Stimulated activated CD8-positive, alpha-beta memory T cell treated with anti-CD3 and anti-CD28 coated beads, Interleukin-7, amount 100 ng/mL, for 48 hours (primary cell): ENCODE measurements at regions not wholly inside any gene's neighbourhood (a gene's known extent, or its start where the extent isn't known, plus 50 kb on each side); places are given as distances from the start of the nearest gene placed in this dataset.

ENCODE experiments used
- DNase-seq, 2 donors: peaks; one replicate each; pipeline ENCODE4 v3.0.0-alpha.2; 2020; ENCODE audit warnings: low read depth in 1 of 2; ENCODE audit errors: extremely low read depth in 1 of 2

DNA sequence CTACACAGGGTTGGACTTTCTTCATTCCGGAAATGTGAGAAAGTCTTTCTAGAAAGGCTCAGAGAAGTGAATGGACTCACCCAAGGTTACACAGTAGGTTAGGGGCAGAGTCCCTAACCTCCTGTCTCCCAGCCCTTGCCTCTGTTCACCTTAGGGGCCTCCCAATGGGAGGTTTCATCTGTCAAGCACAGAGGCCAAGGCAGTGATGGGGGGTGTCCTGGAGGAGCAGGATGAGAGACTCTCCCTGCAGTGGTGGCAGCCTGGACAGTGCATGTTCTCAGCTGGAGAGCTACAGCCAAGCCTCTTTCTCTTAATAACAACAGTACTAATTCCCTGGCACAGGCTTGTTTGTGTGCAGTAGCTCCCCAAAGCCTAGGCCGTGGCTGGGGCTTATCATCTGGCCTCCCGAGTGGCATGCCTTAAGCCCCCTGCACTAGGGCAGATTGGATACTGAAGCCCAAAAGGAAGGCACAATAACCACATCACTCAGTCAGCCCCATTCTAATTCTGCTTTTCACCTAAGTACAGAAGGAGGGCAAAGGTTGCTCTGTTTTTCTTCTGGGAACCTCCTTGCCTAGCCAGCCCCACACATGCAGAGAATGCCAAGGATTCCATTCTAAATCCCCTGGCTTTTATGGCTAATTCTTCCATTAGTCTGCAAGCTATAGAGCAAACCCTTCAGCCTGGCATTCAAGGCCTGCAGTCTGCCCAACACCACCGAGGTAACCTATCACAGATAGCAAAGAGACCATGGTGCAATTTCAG, 50.2 kb upstream of the XPA start:
- DNase-seq = no peak

DNA sequence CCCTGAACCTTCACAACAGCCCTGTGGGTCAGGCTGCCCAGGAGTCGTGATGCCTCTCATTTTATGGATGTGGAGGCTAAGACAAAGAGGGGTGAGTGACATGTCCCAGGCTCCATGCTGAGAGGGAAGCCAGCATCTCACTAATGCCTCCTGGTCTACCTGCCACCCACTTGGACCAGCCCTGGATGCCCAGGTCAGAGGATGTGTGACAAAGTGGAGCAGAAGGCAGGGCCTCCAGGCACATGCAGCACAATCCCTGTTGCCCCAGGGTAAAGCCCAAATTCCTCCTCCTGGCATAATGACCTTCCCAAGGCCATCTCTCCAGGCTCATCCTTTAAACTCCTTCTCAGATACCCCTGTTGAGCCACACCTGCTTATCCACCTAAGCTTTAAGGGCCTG, 51.4 kb upstream of the XPA start:
- no peak for DNase-seq

DNA sequence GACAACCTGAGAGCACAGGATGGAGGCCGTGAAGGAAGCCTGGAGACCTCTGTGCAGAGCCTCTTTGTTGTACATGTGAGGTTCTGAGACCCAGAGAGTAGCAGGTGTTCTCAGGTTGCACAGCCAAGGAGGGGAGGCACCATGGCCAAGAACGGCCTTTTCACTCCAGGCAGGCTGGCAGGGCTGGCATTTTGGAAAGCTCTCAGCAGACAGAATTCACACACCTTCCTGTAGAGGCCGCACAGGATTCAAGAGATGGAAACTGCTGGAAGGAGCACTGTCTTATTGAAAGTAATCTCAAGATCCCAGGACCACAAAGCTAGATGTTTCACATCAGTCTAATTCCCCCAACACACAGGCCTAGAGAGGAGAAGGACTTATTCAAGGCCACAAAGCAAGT, 52.8 kb upstream of the XPA start:
- DNase-seq = no peak

DNA sequence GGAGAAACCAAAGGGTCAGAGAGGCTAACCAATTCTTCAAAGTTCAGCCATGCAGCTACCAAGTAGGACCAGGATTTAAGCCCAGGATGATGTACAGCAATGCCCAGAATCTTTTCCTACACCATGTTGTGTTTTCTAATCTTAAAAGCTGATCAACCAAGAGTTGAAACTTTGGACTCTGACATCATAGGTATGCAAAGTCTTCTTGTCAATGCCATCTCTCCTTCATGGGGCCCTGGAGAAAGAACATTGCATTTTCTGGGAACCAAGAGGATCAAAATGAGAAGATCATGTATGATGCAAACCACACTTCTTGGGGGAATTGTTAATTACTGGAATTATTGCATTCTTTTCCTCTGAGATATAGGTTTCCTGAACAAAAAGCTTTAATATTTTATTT, 54.4 kb upstream of the XPA start:
- no peak for DNase-seq

DNA sequence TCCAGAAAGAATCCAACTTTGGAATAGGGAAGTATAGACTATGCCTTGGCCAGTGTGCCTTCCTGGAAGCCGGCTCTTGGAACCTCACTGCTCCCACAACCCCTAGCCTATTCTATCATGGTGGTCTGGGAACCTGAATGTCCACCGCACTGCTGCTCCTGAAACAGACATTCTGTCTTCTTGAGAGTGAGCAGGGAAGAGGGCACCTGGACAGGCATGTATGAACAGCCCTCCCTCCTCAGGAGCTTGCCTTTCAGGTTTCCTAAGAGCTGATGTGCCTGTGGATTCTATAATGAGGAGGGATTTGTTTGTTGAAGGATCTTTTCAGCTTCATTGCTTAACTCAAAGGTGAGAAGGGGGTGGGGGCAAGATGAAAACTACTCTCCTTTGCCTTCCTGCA, 55.1 kb upstream of the XPA start:
- no peak for DNase-seq

DNA sequence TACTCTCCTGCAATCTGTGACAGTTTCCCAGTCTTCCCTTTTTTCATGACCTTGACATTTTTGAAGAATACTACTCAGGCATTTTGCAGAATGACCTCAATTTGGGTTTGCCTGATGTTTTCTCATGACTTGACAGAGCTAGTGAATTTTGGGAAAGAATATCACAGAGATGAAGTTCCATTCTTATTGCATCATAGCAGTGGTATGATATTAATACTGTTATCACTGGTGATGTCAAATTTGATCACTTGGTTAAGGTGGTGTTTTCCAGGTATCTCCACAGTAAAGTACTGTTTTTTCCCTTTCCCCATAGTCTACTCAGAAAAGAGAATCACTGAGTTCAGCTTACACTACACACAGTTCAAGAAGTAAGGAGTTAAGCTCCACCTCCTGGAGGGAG, 56.2 kb upstream of the XPA start:
- DNase-seq = no peak

DNA sequence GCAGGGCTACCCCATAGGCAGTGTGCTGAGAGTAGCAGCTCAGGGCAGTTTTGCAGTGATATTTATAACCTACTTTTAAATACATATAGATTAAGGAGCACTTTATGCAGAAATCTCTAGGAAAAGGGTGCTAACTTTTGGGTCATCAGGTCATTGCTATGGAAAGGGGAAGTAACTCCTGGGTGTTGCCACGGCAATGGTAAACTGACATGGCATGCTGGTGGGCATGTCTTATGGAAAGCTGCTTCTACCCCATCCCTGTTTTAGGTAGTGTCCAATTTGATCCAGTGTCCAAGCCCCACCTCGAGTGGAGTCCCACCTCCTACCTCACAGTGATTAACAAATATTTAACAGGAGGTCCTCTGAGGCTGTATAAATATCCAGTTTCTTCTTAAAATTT, 56.8 kb upstream of the XPA start:
- DNase-seq = no peak

DNA sequence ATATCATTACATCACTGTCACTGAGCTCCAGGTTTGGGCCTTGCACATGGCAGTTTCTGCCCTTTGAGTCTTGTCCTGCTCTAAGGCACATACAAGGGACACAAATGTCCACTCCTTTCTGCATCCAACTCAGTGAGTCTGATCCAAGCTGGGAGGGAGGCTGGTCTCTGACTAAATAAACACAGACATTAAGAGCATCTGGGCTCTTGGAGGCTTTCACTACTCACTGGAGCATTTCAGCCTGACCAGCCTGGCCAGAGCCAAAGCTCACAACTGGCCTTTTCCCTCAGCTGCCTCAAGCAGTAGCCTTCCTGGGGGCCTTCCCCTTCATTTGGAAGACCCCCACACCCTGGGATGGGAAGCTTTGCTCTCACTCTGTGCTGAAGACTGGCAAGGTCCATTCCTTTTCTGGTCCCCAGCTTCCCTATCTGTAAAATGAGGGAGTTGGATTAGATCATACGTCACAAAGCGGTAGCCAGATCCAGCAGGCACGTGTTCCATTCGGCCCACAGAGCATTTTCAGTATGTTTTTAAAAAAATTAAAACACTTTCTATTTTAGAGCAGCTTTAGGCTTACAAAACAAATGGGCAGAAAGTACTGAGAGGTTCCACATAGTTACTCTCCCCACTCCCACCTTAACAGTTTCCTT, 58.6 kb upstream of the XPA start:
- no peak for DNase-seq

DNA sequence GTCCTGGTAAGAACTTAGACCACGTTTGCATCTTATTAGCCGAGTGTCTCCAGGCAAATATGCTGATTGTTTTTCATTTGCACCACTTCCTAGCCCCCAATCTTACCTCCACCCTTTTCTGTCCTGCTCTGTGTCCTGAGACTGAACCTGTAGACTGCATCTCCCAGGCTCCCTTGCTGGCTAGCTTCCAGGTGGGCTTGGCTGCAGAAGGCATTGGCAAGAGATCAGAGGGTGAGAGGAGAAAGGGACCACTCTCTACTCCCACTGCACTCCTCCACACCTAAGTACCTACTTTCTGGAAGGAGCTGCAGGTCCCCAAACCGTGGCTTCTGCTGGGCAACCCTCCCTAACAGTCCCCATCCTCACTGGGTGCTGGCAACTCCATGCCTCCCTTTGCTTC, 59.9 kb upstream of the XPA start:
- no peak for DNase-seq

DNA sequence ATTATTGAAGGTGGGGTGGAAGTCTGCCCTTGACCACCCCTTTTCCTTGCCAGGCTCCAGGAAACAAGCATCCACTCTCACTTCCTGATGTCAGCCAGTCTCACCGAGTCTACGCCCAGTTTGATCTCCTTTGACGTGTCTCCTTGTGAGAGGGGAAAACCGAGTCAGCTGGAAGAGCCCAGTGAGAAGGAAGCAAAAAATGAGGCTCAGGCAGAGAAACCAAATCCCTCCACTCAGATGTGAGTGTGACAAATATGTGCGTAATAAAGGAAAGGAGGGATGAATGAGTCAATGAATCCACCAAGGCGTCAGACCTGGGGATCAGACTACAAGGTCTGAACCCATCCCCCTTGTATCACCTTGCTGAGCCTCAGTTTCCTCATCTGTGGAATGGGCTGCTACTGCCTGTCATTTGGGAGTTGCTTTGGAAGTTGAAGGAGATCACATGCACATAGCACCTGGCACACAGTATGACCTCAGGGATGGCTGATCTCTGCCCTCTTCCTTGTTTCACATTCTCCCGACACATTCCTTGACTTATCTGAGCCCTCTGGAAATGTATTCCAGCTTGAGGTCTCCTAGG, 61.3 kb upstream of the XPA start:
- no peak for DNase-seq

DNA sequence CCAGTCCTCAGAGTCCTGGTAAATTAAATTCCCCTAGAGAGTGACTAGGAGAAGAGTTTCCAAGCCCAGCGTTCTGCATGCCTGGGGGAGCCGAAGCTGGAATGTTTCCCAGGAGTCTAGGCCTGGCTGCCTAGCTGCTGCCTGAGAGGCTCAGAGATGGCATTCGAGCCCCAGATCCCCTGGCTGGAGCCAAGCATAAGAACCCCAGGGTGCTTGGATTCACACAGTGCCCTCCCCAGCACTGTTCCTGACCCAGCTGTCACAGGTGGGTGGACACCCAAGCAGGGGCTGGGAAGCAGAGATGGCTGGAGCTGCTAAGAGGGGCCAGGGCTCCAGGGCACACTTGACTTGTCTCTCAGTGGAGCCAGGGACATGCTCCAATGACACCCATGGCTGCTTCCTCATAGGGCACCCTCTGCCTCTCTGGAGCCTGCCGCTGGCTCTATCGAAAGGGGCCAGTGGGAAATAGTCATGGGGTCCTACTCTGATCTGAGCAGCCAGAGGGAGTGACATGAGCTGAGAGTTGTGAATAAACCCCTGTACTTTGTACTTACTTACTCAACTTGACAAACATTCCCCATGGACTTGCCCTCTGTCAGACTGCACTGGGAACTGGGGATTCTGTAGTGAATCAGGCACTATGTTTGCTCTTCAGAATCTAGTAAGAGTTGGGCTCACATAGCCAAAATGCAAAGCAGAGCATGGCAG, 62.6 kb upstream of the XPA start:
- DNase-seq = no peak

DNA sequence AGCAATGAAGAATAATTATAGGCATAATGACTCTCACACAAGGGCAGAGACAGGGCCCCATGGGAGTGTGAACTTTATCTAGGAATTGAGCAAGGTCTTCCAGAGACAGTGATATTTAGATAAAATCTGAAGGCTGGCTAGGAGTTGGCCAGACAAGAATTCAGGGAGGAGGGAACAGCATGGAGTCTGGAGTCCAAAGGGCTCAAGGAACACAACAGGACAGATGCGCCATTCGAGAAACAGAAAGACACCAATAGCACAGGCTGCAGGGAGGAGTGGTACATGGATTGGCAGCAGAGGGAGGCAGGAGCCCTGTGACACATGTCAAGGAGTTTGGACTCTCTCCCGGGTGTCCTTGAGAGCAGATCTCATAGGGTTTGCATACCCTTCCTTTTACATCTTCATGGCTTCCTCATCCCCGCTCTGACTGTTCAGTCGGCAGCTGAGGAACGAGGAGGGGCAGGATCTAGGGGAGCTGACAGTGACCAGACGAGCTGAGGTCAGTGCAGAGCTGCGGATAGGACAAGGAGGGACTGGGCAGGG, 64.0 kb upstream of the XPA start:
- no peak for DNase-seq

DNA sequence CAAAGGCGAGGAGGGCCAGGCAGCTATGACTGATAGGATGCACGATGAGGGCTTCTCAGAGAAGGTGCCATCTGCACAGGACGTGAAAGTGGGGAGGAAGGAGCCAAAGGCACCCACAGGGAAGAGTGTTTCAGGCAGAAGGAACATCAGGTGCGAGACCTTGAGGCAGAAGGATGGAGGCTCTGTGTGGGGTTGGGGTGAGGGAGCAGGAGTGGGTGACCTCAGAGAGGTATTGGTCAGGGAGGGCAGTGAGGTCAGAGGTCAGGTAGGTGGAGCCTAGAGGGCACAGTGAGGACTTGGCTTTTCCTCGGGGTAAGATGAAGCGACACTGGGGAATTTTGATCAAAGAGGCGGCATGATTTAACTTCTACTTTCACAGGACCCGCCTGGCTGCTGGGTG, 64.7 kb upstream of the XPA start:
- DNase-seq = no peak

DNA sequence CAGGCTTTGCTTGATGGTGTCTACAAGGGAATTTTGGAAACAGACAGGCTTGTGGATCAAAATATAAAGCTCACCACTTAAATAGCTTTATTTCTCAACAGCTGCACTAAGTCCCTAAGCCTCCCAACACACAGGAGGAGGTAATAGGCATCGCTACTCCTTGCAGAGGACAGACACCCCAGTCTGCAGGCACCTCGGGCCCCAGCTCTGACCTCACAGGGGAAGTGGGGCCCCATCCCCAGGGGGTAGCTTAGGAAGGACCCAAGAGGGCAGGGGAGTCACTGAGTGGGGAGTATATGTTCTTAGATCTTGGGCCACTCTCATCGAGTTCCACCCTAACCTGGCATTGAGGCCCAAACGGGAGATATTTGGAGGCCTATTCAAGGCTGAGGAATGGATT, 66.7 kb upstream of the XPA start:
- no peak for DNase-seq

DNA sequence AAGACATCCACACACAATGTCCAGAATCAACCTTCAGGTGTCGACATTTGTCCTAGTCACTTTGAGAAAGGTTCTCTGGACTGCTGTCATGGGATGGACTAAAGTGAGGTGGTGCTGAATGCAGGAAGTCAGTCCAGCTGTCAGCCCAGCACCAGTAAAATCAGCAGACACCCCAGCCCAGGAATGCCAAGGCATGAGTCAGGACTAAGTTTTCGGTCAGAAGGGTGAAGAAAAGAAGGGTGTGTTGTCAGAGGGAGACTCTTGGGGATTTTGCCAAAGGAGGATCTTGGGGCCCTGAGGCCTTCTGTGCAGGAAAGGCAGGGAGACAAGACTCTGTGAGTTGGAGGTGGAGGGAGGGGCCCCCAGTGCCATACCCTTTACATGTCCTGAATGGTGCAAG, 69.0 kb upstream of the XPA start:
- DNase-seq = no peak

DNA sequence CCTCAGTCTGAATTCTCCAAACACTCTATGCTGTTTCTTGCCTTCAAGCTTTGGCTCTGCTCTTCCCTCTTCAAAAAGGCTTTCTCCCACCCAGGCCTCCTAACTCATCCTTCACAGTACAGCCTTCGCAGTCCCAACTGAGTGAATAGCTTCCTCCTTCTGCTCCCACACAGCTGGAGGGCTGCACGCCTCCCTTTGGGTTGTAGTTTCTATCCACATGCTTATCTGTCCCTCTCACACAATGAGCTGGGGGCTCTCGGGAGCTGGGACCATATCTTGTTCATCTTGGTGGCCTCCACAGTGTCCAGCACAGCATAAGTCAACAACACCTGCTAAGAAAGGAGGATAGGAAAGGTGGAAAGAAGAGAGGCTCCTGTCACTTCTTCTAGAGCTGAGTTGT, 69.5 kb upstream of the XPA start:
- no peak for DNase-seq

DNA sequence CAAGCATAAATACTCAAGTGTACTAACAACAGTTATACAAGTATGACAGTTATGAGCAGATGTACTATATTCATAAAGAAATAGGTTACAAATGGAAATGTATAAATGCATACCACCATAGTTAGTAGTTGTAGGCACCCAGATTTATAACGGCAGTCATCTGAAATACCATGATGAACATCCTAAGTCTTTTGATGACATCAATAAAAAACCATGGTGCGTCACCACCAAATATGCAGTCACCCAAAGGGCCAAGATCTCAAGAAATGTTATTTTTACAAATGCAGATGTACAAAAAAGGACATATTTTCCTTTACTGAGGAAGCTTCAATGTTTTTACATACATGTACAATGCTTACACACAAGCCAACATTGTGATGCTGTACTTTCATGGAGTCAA, 70.8 kb upstream of the XPA start:
- DNase-seq = no peak

DNA sequence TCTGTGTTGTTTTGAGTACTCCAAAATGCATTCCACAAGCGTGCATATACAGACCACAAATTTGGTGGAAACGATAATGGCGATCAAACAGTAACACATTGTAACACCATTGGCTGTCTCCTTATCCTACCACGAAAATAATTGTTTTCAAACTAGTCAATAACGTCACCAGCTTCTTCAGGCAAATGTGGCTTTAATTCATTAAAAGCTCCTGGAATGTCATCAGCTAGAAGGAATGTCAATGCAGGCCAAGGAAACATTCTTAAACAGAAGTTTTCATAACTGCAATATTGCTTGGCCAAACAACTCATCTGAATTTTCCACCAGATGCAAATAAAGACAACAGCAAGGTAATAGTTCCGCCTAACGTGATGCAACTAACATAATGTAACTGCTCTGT, 71.6 kb upstream of the XPA start:
- DNase-seq = no peak

DNA sequence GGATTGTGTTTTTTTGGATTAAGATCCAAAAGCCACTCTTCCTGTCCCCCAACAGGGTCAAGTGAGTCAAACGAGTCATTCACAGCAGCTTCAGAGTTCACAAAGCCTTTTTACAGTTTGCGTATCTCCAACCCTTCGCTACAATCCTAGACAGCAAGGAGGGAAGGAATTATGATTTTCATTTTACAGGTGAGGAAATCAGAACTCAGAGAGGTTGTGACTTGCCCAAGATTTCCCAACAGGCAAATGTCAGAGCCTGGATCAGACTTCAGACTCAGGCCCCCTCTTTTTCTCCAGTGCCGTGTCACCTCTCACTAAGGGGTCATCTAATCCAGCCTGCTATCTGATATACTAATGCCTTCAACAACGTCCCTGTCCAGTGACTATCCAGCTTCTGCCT, 72.1 kb upstream of the XPA start:
- DNase-seq = no peak

DNA sequence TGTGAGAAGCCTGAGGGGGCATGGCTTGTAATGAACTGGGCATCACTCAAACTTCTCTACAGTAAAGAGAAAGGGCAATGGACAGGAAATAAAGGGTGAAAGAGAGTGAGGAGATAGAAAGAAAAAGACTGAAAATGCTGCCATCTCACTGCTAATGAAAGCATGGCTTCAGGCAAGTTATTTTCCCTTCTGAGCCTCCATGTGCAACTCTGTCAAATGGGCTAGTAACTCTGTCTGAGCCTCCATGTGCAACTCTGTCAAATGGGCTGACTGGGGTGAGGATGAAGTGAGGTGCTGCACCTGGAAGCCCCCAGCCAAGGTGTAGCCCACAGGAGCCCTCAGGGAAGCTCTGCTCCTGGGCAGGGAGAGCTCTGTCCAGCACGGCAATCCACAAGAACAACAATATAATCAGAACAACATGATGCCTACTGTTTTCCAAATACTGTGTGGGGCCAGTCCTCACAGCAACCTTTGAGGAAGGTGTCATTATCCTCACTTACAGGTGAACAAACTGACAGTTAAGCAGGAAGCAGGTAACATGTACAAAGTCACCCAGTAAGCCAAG, 73.8 kb upstream of the XPA start:
- DNase-seq = no peak

DNA sequence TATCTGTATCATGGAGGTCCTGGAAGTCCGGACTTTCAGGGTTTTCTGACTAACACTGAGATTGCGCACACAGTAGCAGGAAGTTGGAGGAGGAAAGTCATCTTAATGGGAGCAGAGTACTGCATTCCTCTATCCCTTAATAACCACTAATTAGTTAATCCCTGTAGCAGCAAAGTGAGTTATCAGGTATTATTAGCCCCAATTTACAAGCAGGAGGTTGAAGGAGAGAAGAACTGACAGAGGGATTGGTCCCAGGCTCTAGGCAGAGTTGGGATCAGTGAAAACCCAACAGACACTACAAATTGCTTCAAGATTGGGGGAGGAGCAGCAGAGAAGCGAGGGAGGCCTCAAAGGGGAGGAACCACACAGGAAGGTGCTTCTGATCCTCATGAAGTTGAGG, 74.5 kb upstream of the XPA start:
- no peak for DNase-seq
